Lower lobe of right lung (tissue), 2 donors: ENCODE measurements at regions not wholly inside any gene's neighbourhood (a gene's known extent, or its start where the extent isn't known, plus 50 kb on each side); places are given as distances from the start of the nearest gene placed in this dataset.

Source experiments
- ATAC-seq, 2 donors: fragments of 200-7000 bp; cut with Tn5 transposase; one replicate each; pipeline ENCODE4 v1.9.1; 2020 to 2022; ENCODE audit warnings: mild to moderate bottlenecking in 2 of 2, moderate library complexity in 2 of 2
- DNase-seq: peaks from one replicate; pipeline ENCODE4 v3.0.0-alpha.2; 2020
- H3K27ac ChIP-seq: fragments of 200-600 bp; one replicate; pipeline ENCODE4 v1.8.0; 2022
- H3K27me3 ChIP-seq: fragments of 200-600 bp; one replicate; pipeline ENCODE4 v1.8.0; 2022; ENCODE audit warnings: low read depth
- H3K36me3 ChIP-seq: fragments of 200-600 bp; one replicate; pipeline ENCODE4 v1.8.0; 2022; ENCODE audit warnings: mild to moderate bottlenecking
- H3K4me1 ChIP-seq: fragments of 200-600 bp; one replicate; pipeline ENCODE4 v1.8.0; 2022
- H3K4me3 ChIP-seq: fragments of 200-600 bp; one replicate; pipeline ENCODE4 v1.8.0; 2022; ENCODE audit warnings: mild to moderate bottlenecking
- H3K9me3 ChIP-seq: fragments of 200-600 bp; one replicate; pipeline ENCODE4 v1.8.0; 2022
- CTCF ChIP-seq: fragments of 200-600 bp; IDR thresholded peaks from one replicate; pipeline ENCODE4 v1.8.0; 2022; ENCODE audit warnings: antibody characterized with exemption, mild to moderate bottlenecking
- intact Hi-C: fragments of 100-400 bp; cut with DNase I; formaldehyde crosslinking; loops from one replicate; pipeline ENCODE4 v1.11.0; 2022
- donor health status: DM: no; HTN: yes; CAD: no; lungs with severe emphysema.

- Histone ChIP-seq H3K27me3 (no peaks in the 10 kb centered on the region), H3K9me3 (no peaks in the 10 kb centered on the region), H3K4me3 (no peak overlapping the region), H3K4me1 (no peaks in the 10 kb centered on the region), H3K36me3 (no peaks in the 10 kb centered on the region), H3K27ac (no peak overlapping the region)
- no peak for DNase-seq
- no peak for TF ChIP-seq CTCF
- intact Hi-C loops, result no loop called here
- ATAC-seq, result no peak
Observed at GRCh38 chr3:27656790-27657189, 65.3 kb downstream of the EOMES start.

- no peak for DNase-seq
- Histone ChIP-seq H3K36me3 (no peaks in the 10 kb centered on the region), H3K27me3 (no peaks in the 10 kb centered on the region), H3K4me3 (no peak overlapping the region), H3K9me3 (no peaks in the 10 kb centered on the region), H3K27ac (no peak overlapping the region), H3K4me1 (no peaks in the 10 kb centered on the region)
- intact Hi-C loops, result no loop called here
- no peak for TF ChIP-seq CTCF
- no peak for ATAC-seq
Observed at GRCh38 chr3:27655547-27655946, 66.6 kb downstream of the EOMES start.

GRCh38 chr3:27653803-27654558 lies 68.1 kb downstream of the EOMES start:
- Histone ChIP-seq H3K4me1 (no peaks in the 10 kb centered on the region), H3K27ac (no peak overlapping the region), H3K27me3 (no peaks in the 10 kb centered on the region), H3K36me3 (no peaks in the 10 kb centered on the region), H3K4me3 (no peak overlapping the region), H3K9me3 (no peaks in the 10 kb centered on the region)
- intact Hi-C loops, result no loop called here
- no peak for TF ChIP-seq CTCF
- no peak for DNase-seq
- ATAC-seq, result no peak

- Histone ChIP-seq H3K9me3 (no peaks in the 10 kb centered on the region), H3K27me3 (no peaks in the 10 kb centered on the region), H3K4me3 (no peak overlapping the region), H3K36me3 (no peaks in the 10 kb centered on the region), H3K4me1 (no peaks in the 10 kb centered on the region), H3K27ac (no peak overlapping the region)
- no peak for TF ChIP-seq CTCF
- ATAC-seq (no peak), DNase-seq (no peak)
- intact Hi-C loops, result no loop called here
Observed at GRCh38 chr3:27649277-27649676, 72.8 kb downstream of the EOMES start.

- Histone ChIP-seq H3K4me3 (no peak overlapping the region), H3K27ac (no peak overlapping the region), H3K36me3 (no peaks in the 10 kb centered on the region), H3K27me3 (no peaks in the 10 kb centered on the region), H3K4me1 (no peaks in the 10 kb centered on the region), H3K9me3 (no peaks in the 10 kb centered on the region)
- TF ChIP-seq CTCF, result no peak
- no peak for DNase-seq
- intact Hi-C loops, result no loop called here
- ATAC-seq, result no peak
Observed at GRCh38 chr3:27646896-27647295, 75.2 kb downstream of the EOMES start.
